Kidney epithelial cell (primary cell): ENCODE measurements at regions not wholly inside any gene's neighbourhood (a gene's known extent, or its start where the extent isn't known, plus 50 kb on each side); places are given as distances from the start of the nearest gene placed in this dataset.

Experiments
- DNase-seq: peaks from one replicate; pipeline ENCODE4 v3.0.0-alpha.2; 2010; ENCODE audit warnings: low read depth
- H3K27me3 ChIP-seq: 2 replicates; pipeline ENCODE4 v1.6.0; 2011; ENCODE audit warnings: low read length; ENCODE audit not compliant: control insufficient read depth, insufficient read depth
- H3K36me3 ChIP-seq: 2 replicates; pipeline ENCODE4 v1.5.1; 2011; ENCODE audit warnings: low read length; ENCODE audit not compliant: control insufficient read depth, insufficient read depth
- H3K4me3 ChIP-seq: 2 replicates; pipeline ENCODE4 v1.5.1; 2011; ENCODE audit warnings: low read depth, mild to moderate bottlenecking, control low read depth, low read length
- CTCF ChIP-seq: IDR thresholded peaks from 2 replicates; pipeline ENCODE4 v1.5.1; 2011; ENCODE audit warnings: mild to moderate bottlenecking, moderate library complexity, low read length, control low read depth, inconsistent platforms; ENCODE audit not compliant: insufficient read depth, poor library complexity, severe bottlenecking

GRCh38 chr3:43197181-43197580, 89.2 kb upstream of the SNRK start:
- DNase-seq: no peak
- Histone ChIP-seq H3K36me3 (no peaks in the 10 kb centered on the region), H3K4me3 (no peak overlapping the region), H3K27me3 (no peaks in the 10 kb centered on the region)
- no peak for TF ChIP-seq CTCF

GRCh38 chr3:43196721-43197120, 89.6 kb upstream of the SNRK start:
- no peaks in the 10 kb centered on the region for H3K27me3 ChIP-seq
- no peaks in the 10 kb centered on the region for H3K36me3 ChIP-seq
- no peak for DNase-seq
- no peak for TF ChIP-seq CTCF
- H3K4me3 ChIP-seq: no peak overlapping the region

- no peak overlapping the region for H3K4me3 ChIP-seq
- no peak for TF ChIP-seq CTCF
- DNase-seq: no peak
- H3K36me3 ChIP-seq: no peaks in the 10 kb centered on the region
- H3K27me3 ChIP-seq: no peaks in the 10 kb centered on the region
These were observed 89.2 kb upstream of the POMGNT2 start for GRCh38 chr3:43195115-43195498.

- no peak for TF ChIP-seq CTCF
- no peak for DNase-seq
- H3K36me3 ChIP-seq: no peaks in the 10 kb centered on the region
- H3K4me3 ChIP-seq: no peak overlapping the region
- H3K27me3 ChIP-seq: no peaks in the 10 kb centered on the region
These were observed 88.7 kb upstream of the POMGNT2 start for GRCh38 chr3:43194490-43195114.

GRCh38 chr3:43194069-43194468, 88.2 kb upstream of the POMGNT2 start:
- DNase-seq: no peak
- H3K27me3 ChIP-seq: no peaks in the 10 kb centered on the region
- H3K4me3 ChIP-seq: no peak overlapping the region
- TF ChIP-seq CTCF: no peak
- H3K36me3 ChIP-seq: no peaks in the 10 kb centered on the region

DNA sequence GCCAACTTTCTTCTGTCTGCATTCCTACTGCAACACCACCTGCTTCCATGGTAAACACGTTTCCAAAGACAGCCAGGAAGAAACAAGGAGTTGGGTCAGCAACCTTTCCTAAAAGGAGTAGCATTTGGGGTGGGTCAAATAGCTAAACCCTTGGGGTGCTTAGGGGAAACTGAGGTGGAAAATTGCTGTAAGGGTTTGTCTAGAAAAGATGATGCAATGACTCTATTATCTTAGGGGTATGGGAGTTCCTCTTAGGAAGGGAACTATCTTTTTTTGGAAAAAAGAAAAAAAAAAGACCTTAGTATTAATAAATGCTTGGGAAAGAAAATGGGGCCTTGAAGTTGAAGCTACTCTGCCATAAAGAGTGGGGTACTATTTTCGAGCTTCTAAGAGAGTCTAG, 86.1 kb upstream of the POMGNT2 start:
- DNase-seq: no peak
- H3K27me3 ChIP-seq: no peaks in the 10 kb centered on the region
- no peak for TF ChIP-seq CTCF

More for the DNA sequence above, 86.1 kb upstream of the POMGNT2 start:
- Histone ChIP-seq H3K36me3 (no peaks in the 10 kb centered on the region), H3K4me3 (no peak overlapping the region)
